Astrocyte of the spinal cord (primary cell): ENCODE measurements at regions not wholly inside any gene's neighbourhood (a gene's known extent, or its start where the extent isn't known, plus 50 kb on each side); places are given as distances from the start of the nearest gene placed in this dataset.

Source experiments
- DNase-seq: peaks from one replicate; pipeline ENCODE4 v3.0.0; 2011; ENCODE audit warnings: low read depth, low spot score
- H3K4me3 ChIP-seq: 2 replicates; pipeline ENCODE4 v1.5.1; 2011; ENCODE audit warnings: low read depth, mild to moderate bottlenecking, low read length, moderate library complexity
- CTCF ChIP-seq: IDR thresholded peaks from 2 replicates; pipeline ENCODE4 v1.5.1; 2012; ENCODE audit warnings: low read depth, mild to moderate bottlenecking, low read length, inconsistent platforms
- in situ Hi-C: cut with HindIII; loops from 2 replicates; pipeline ENCODE4 v1.10.0; 2017; ENCODE audit warnings: low sequenced_read_pairs

GRCh38 chr15:77535845-77536244 is 96.9 kb downstream of the LINGO1 start:
- no peak for TF ChIP-seq CTCF
- DNase-seq: no peak
- in situ Hi-C loops: no loop called here
- no peak overlapping the region for H3K4me3 ChIP-seq
